ENCODE measurements at regions not wholly inside any gene's neighbourhood (a gene's known extent, or its start where the extent isn't known, plus 50 kb on each side); places are given as distances from the start of the nearest gene placed in this dataset.

DNA sequence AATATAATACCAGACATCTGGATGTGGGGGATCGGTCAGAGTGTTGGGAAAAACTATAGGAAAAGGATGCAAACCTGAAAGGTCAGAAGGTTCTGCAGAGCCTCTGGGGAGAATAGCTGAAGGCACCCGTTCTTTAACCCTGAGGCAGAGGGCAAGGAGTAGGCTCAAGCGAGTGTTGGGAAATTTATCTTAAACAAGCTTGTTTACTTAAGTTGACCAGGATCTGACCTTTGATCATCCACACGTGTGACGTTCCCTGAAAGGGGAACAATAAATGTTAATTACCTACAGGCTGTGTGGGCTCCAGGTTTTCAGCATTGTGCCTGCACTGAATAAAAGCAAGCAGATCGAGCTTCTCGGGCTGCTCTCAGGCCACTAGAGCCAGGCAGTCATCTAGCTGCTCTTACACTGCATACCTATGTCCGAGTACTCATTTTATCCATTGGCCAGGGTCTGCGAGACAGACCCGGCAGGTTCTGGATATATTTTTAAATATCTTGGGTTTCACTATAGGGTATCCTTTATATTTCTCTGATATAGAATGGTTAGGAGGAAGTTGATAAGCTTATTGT, 400.6 kb upstream of the CHST9 start:
- H3K4me3 ChIP-seq (ENCODE audit: insufficient read depth, low read depth, low read length): no peak overlapping the region
- no peak overlapping the region for H3K27ac Mint-ChIP-seq (ENCODE audit: unreplicated experiment)
- no peaks in the 10 kb centered on the region for H3K79me2 ChIP-seq (ENCODE audit: insufficient read depth, low read length)
- no peak overlapping the region for H2AFZ ChIP-seq (ENCODE audit: low read depth, low read length)
- no peak overlapping the region for H3K9ac ChIP-seq (ENCODE audit: low read length)
- no peak for FAIRE-seq
- H3K9me3 ChIP-seq (ENCODE audit: insufficient read depth, low read depth, low read length): peaks cover 4% of the 10 kb centered on the region
- no peaks in the 10 kb centered on the region for H4K20me1 ChIP-seq (ENCODE audit: insufficient read depth, low read length)
- no peak overlapping the region for H3K4me2 ChIP-seq (ENCODE audit: low read length)
- no peaks in the 10 kb centered on the region for H3K27me3 Mint-ChIP-seq (ENCODE audit: low read depth, unreplicated experiment)
- no peaks in the 10 kb centered on the region for H3K4me1 ChIP-seq (ENCODE audit: insufficient read depth, low read length)
- no peaks in the 10 kb centered on the region for H3K36me3 ChIP-seq (ENCODE audit: insufficient read depth, low read length)
- peaks cover 12% of the 10 kb centered on the region for H3K4me1 Mint-ChIP-seq (ENCODE audit: low read depth, unreplicated experiment)
- H3K4me3 Mint-ChIP-seq (ENCODE audit: unreplicated experiment): no peak overlapping the region
- DNase-seq (ENCODE audit: low read depth): no peak
- no peak overlapping the region for H3K27ac ChIP-seq (ENCODE audit: low read depth, low read length)
- peaks cover 2% of the 10 kb centered on the region for H3K9me3 Mint-ChIP-seq (ENCODE audit: unreplicated experiment)
- no peaks in the 10 kb centered on the region for H3K27me3 ChIP-seq (ENCODE audit: insufficient read depth, low read length)
- no peaks in the 10 kb centered on the region for H3K36me3 Mint-ChIP-seq (ENCODE audit: low read depth, unreplicated experiment)
- no peak for TF ChIP-seq EZH2 (IDR thresholded peaks at IDR 0.05; ENCODE audit: insufficient read depth, low read length)
- TF ChIP-seq, protein P1, sequence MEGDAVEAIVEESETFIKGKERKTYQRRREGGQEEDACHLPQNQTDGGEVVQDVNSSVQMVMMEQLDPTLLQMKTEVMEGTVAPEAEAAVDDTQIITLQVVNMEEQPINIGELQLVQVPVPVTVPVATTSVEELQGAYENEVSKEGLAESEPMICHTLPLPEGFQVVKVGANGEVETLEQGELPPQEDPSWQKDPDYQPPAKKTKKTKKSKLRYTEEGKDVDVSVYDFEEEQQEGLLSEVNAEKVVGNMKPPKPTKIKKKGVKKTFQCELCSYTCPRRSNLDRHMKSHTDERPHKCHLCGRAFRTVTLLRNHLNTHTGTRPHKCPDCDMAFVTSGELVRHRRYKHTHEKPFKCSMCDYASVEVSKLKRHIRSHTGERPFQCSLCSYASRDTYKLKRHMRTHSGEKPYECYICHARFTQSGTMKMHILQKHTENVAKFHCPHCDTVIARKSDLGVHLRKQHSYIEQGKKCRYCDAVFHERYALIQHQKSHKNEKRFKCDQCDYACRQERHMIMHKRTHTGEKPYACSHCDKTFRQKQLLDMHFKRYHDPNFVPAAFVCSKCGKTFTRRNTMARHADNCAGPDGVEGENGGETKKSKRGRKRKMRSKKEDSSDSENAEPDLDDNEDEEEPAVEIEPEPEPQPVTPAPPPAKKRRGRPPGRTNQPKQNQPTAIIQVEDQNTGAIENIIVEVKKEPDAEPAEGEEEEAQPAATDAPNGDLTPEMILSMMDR (IDR thresholded peaks at IDR 0.05; ENCODE audit: insufficient read depth, low read depth, low read length): no peak

DNA sequence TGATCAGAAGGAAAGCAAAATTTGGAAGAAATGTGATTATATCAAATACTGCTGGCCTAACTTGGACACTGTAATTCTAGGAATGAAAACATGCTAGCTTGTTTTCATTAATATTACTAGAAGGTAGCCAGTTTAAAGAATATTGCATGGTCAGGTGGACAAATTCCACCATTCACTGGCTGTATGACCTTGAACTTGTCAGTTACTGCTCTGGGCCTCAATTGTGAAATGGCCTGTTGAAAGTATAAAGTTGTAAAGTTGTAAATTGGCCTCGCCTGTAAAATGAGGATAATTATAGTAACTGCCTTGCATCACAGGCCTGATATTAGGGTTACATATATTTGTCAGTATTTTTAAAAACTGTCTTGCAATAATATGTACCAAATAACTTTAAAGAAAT, 398.4 kb upstream of the CHST9 start:
- peaks cover 4% of the 10 kb centered on the region for H3K9me3 ChIP-seq (ENCODE audit: insufficient read depth, low read depth, low read length)
- H4K20me1 ChIP-seq (ENCODE audit: insufficient read depth, low read length): no peaks in the 10 kb centered on the region
- FAIRE-seq (no peak), DNase-seq (ENCODE audit: low read depth) (no peak)
- Mint-ChIP-seq H3K27ac (ENCODE audit: unreplicated experiment) (no peak overlapping the region), H3K9me3 (ENCODE audit: unreplicated experiment) (peaks cover 2% of the 10 kb centered on the region), H3K4me1 (ENCODE audit: low read depth, unreplicated experiment) (peaks cover 12% of the 10 kb centered on the region), H3K27me3 (ENCODE audit: low read depth, unreplicated experiment) (no peaks in the 10 kb centered on the region), H3K4me3 (ENCODE audit: unreplicated experiment) (no peak overlapping the region), H3K36me3 (ENCODE audit: low read depth, unreplicated experiment) (no peaks in the 10 kb centered on the region)
- no peak overlapping the region for H3K4me2 ChIP-seq (ENCODE audit: low read length)
- no peaks in the 10 kb centered on the region for H3K4me1 ChIP-seq (ENCODE audit: insufficient read depth, low read length)
- H3K27ac ChIP-seq (ENCODE audit: low read depth, low read length): no peak overlapping the region
- H2AFZ ChIP-seq (ENCODE audit: low read depth, low read length): no peak overlapping the region
- no peak overlapping the region for H3K4me3 ChIP-seq (ENCODE audit: insufficient read depth, low read depth, low read length)
- TF ChIP-seq, protein P1 (IDR thresholded peaks at IDR 0.05; ENCODE audit: insufficient read depth, low read depth, low read length): no peak
- TF ChIP-seq EZH2 (IDR thresholded peaks at IDR 0.05; ENCODE audit: insufficient read depth, low read length): no peak
- no peaks in the 10 kb centered on the region for H3K27me3 ChIP-seq (ENCODE audit: insufficient read depth, low read length)
- H3K36me3 ChIP-seq (ENCODE audit: insufficient read depth, low read length): no peaks in the 10 kb centered on the region
- H3K79me2 ChIP-seq (ENCODE audit: insufficient read depth, low read length): no peaks in the 10 kb centered on the region
- H3K9ac ChIP-seq (ENCODE audit: low read length): no peak overlapping the region

DNA sequence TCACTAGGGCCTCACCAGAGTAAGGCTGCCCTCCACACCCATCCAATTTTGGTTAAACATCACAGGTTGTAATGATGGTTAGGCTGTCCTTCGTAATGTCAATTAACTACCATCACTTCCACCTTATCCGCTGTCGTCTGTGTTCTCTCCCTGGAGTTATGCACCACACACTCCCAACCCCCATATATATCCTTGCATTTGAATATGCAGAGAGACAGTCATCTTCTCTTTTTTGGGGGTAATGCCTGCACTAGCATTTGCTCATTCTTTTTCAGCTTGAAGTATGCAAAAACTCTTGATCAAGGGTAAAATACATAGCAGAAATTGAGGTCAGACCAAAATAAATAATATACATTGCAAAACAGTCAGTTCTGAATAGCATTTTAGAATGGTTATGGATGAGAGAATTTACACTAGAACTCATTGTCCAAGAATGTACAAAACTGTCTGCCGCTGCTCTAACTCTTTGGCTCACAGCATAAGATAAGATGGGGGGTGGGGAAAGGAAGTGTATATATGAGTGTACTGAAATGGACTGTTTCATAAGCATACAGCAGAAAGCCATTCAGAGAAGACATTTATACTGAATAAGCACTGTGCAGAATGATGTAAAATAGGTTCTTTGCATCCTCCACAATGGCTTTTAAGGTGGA, 397.8 kb upstream of the CHST9 start:
- Mint-ChIP-seq H3K4me1 (ENCODE audit: low read depth, unreplicated experiment) (peaks cover 12% of the 10 kb centered on the region), H3K36me3 (ENCODE audit: low read depth, unreplicated experiment) (no peaks in the 10 kb centered on the region), H3K27me3 (ENCODE audit: low read depth, unreplicated experiment) (no peaks in the 10 kb centered on the region), H3K27ac (ENCODE audit: unreplicated experiment) (peak overlapping the region; percentile 29), H3K9me3 (ENCODE audit: unreplicated experiment) (peaks cover 2% of the 10 kb centered on the region), H3K4me3 (ENCODE audit: unreplicated experiment) (no peak overlapping the region)
- H3K27me3 ChIP-seq (ENCODE audit: insufficient read depth, low read length): no peaks in the 10 kb centered on the region
- DNase-seq (ENCODE audit: low read depth): peak; percentile 14
- H3K4me1 ChIP-seq (ENCODE audit: insufficient read depth, low read length): no peaks in the 10 kb centered on the region
- H3K79me2 ChIP-seq (ENCODE audit: insufficient read depth, low read length): no peaks in the 10 kb centered on the region
- H3K4me2 ChIP-seq (ENCODE audit: low read length): no peak overlapping the region
- no peak overlapping the region for H3K4me3 ChIP-seq (ENCODE audit: insufficient read depth, low read depth, low read length)
- H3K27ac ChIP-seq (ENCODE audit: low read depth, low read length): no peak overlapping the region
- no peaks in the 10 kb centered on the region for H4K20me1 ChIP-seq (ENCODE audit: insufficient read depth, low read length)
- no peak for FAIRE-seq
- no peaks in the 10 kb centered on the region for H3K36me3 ChIP-seq (ENCODE audit: insufficient read depth, low read length)
- peaks cover 4% of the 10 kb centered on the region for H3K9me3 ChIP-seq (ENCODE audit: insufficient read depth, low read depth, low read length)
- no peak overlapping the region for H2AFZ ChIP-seq (ENCODE audit: low read depth, low read length)
- TF ChIP-seq EZH2 (IDR thresholded peaks at IDR 0.05; ENCODE audit: insufficient read depth, low read length): no peak
- TF ChIP-seq, protein P1 (IDR thresholded peaks at IDR 0.05; ENCODE audit: insufficient read depth, low read depth, low read length): no peak
- H3K9ac ChIP-seq (ENCODE audit: low read length): no peak overlapping the region

Data from astrocyte (in vitro differentiated cells and primary cell).